ENCODE measurements at regions not wholly inside any gene's neighbourhood (a gene's known extent, or its start where the extent isn't known, plus 50 kb on each side); places are given as distances from the start of the nearest gene placed in this dataset.

GRCh38 chr3:77799278-77799677 lies 759.4 kb downstream of the ROBO2 start:
- TF ChIP-seq CTCF (conservative IDR thresholded peaks at IDR 0.05; ENCODE audit: low read length) (no peak), EZH2phosphoT487 (IDR thresholded peaks at IDR 0.05; ENCODE audit: borderline replicate concordance) (no peak)
- H4K20me1 ChIP-seq (ENCODE audit: insufficient read depth, low read length, poor library complexity, severe bottlenecking), result no peaks in the 10 kb centered on the region
- H3K4me3 ChIP-seq (ENCODE audit: low read length, poor library complexity, severe bottlenecking), result no peak overlapping the region
- H3K4me2 ChIP-seq (ENCODE audit: low read depth, low read length, poor library complexity, severe bottlenecking), result no peak overlapping the region
- H3K79me2 ChIP-seq (ENCODE audit: insufficient read depth, low read length), result no peaks in the 10 kb centered on the region
- no peaks in the 10 kb centered on the region for H3K36me3 ChIP-seq (ENCODE audit: insufficient read depth, low read length)
- no peak overlapping the region for H3K9ac ChIP-seq (ENCODE audit: low read depth, low read length, poor library complexity, severe bottlenecking)
- H3F3A ChIP-seq (ENCODE audit: low read depth), result no peaks in the 10 kb centered on the region
- H3K9me3 ChIP-seq (ENCODE audit: insufficient read depth, low read depth, low read length), result no peaks in the 10 kb centered on the region
- no peaks in the 10 kb centered on the region for H3K4me1 ChIP-seq (ENCODE audit: insufficient read depth, low read length, poor library complexity, severe bottlenecking)
- H3K9me2 ChIP-seq (replicated peaks; ENCODE audit: low read depth, low read length), result no peaks in the 10 kb centered on the region
- H3K27me3 ChIP-seq (ENCODE audit: insufficient read depth, low read length, poor library complexity, severe bottlenecking), result no peaks in the 10 kb centered on the region
- no peak overlapping the region for H2AFZ ChIP-seq (ENCODE audit: low read length)

DNA sequence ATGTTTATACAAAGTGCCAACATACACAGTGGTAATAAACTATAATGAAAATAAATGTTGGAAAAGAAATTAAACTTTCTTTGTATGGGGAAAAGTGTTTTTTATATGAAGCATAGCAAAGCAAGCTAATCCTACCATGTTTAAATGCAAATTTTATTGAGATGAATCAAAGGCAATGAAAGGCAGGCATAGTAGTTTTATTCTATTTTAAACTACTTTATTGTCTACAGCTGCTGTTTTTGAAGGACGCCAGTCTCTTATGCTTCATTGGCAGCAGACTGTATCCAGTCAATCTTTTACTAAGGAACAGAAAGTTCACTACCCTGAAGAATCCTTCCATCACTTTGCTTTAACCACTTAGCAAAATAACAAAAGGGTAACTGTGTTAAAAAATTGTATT lies 761.0 kb downstream of the ROBO2 start:
- Histone ChIP-seq H2AFZ (ENCODE audit: low read length) (no peak overlapping the region), H3K9ac (ENCODE audit: low read depth, low read length, poor library complexity, severe bottlenecking) (no peak overlapping the region), H3K4me1 (ENCODE audit: insufficient read depth, low read length, poor library complexity, severe bottlenecking) (no peaks in the 10 kb centered on the region), H3K4me3 (ENCODE audit: low read length, poor library complexity, severe bottlenecking) (no peak overlapping the region), H3K36me3 (ENCODE audit: insufficient read depth, low read length) (no peaks in the 10 kb centered on the region), H3K27me3 (ENCODE audit: insufficient read depth, low read length, poor library complexity, severe bottlenecking) (no peaks in the 10 kb centered on the region), H3K9me3 (ENCODE audit: insufficient read depth, low read depth, low read length) (no peaks in the 10 kb centered on the region), H3K9me2 (replicated peaks; ENCODE audit: low read depth, low read length) (no peaks in the 10 kb centered on the region), H3K79me2 (ENCODE audit: insufficient read depth, low read length) (no peaks in the 10 kb centered on the region), H3F3A (ENCODE audit: low read depth) (no peaks in the 10 kb centered on the region), H4K20me1 (ENCODE audit: insufficient read depth, low read length, poor library complexity, severe bottlenecking) (no peaks in the 10 kb centered on the region), H3K4me2 (ENCODE audit: low read depth, low read length, poor library complexity, severe bottlenecking) (no peak overlapping the region)
- TF ChIP-seq CTCF (conservative IDR thresholded peaks at IDR 0.05; ENCODE audit: low read length) (no peak), EZH2phosphoT487 (IDR thresholded peaks at IDR 0.05; ENCODE audit: borderline replicate concordance) (no peak)

GRCh38 chr3:77807312-77807711 lies 767.4 kb downstream of the ROBO2 start:
- no peaks in the 10 kb centered on the region for H3F3A ChIP-seq (ENCODE audit: low read depth)
- H3K4me3 ChIP-seq (ENCODE audit: low read length, poor library complexity, severe bottlenecking), result no peak overlapping the region
- no peaks in the 10 kb centered on the region for H3K36me3 ChIP-seq (ENCODE audit: insufficient read depth, low read length)
- no peak overlapping the region for H2AFZ ChIP-seq (ENCODE audit: low read length)
- TF ChIP-seq CTCF (conservative IDR thresholded peaks at IDR 0.05; ENCODE audit: low read length) (no peak), EZH2phosphoT487 (IDR thresholded peaks at IDR 0.05; ENCODE audit: borderline replicate concordance) (no peak)
- H3K4me2 ChIP-seq (ENCODE audit: low read depth, low read length, poor library complexity, severe bottlenecking), result no peak overlapping the region
- no peaks in the 10 kb centered on the region for H3K9me2 ChIP-seq (replicated peaks; ENCODE audit: low read depth, low read length)
- H3K9me3 ChIP-seq (ENCODE audit: insufficient read depth, low read depth, low read length), result no peaks in the 10 kb centered on the region
- no peaks in the 10 kb centered on the region for H4K20me1 ChIP-seq (ENCODE audit: insufficient read depth, low read length, poor library complexity, severe bottlenecking)
- H3K27me3 ChIP-seq (ENCODE audit: insufficient read depth, low read length, poor library complexity, severe bottlenecking), result no peaks in the 10 kb centered on the region
- H3K79me2 ChIP-seq (ENCODE audit: insufficient read depth, low read length), result no peaks in the 10 kb centered on the region
- no peaks in the 10 kb centered on the region for H3K4me1 ChIP-seq (ENCODE audit: insufficient read depth, low read length, poor library complexity, severe bottlenecking)
- H3K9ac ChIP-seq (ENCODE audit: low read depth, low read length, poor library complexity, severe bottlenecking), result no peak overlapping the region
